ENCODE measurements at regions not wholly inside any gene's neighbourhood (a gene's known extent, or its start where the extent isn't known, plus 50 kb on each side); places are given as distances from the start of the nearest gene placed in this dataset.
A peak's percentile ranks its signal among the peaks of the same experiment; 100 is the strongest.

GRCh38 chr9:97803167-97804058 is 49.6 kb upstream of the FOXE1 start (continued):
- TF ChIP-seq, protein P1, sequence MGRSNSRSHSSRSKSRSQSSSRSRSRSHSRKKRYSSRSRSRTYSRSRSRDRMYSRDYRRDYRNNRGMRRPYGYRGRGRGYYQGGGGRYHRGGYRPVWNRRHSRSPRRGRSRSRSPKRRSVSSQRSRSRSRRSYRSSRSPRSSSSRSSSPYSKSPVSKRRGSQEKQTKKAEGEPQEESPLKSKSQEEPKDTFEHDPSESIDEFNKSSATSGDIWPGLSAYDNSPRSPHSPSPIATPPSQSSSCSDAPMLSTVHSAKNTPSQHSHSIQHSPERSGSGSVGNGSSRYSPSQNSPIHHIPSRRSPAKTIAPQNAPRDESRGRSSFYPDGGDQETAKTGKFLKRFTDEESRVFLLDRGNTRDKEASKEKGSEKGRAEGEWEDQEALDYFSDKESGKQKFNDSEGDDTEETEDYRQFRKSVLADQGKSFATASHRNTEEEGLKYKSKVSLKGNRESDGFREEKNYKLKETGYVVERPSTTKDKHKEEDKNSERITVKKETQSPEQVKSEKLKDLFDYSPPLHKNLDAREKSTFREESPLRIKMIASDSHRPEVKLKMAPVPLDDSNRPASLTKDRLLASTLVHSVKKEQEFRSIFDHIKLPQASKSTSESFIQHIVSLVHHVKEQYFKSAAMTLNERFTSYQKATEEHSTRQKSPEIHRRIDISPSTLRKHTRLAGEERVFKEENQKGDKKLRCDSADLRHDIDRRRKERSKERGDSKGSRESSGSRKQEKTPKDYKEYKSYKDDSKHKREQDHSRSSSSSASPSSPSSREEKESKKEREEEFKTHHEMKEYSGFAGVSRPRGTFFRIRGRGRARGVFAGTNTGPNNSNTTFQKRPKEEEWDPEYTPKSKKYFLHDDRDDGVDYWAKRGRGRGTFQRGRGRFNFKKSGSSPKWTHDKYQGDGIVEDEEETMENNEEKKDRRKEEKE (IDR thresholded peaks at IDR 0.05; ENCODE audit: borderline replicate concordance in 1 of 2, control insufficient read depth in 1 of 2, low read depth in 2 of 2, low read length in 1 of 2), result peak in 1 of 2 experiments; percentile 73; a peak in 1 of 4 replicates
- TF ChIP-seq ZNF512 (tag; IDR thresholded peaks at IDR 0.05) (peak; percentile 99), ZNF311 (CRISPR knock-in tag; IDR thresholded peaks at IDR 0.05) (no peak), GATA2 (CRISPR knock-in tag; IDR thresholded peaks at IDR 0.05) (no peak), ADNP (tag; IDR thresholded peaks at IDR 0.05) (no peak), KLF13 (tag; IDR thresholded peaks at IDR 0.05; ENCODE audit: borderline replicate concordance, low read depth) (no peak), POLR2AphosphoS2 (IDR thresholded peaks at IDR 0.05; ENCODE audit: low read length) (no peak), NFATC3 (IDR thresholded peaks at IDR 0.05) (no peak), EP300 (IDR thresholded peaks at IDR 0.05; ENCODE audit: low read length) (no peak), TRIM24 (IDR thresholded peaks at IDR 0.05) (no peak; a peak in 2 of 4 replicates), ZNF551 (CRISPR knock-in tag; IDR thresholded peaks at IDR 0.05) (no peak), C11orf30 (IDR thresholded peaks at IDR 0.05; ENCODE audit: low read depth) (no peak), SRSF9 (IDR thresholded peaks at IDR 0.05; ENCODE audit: borderline replicate concordance, low read depth, low read length) (no peak), RNF2 (IDR thresholded peaks at IDR 0.05) (0 out of 2 replicates have a peak, but pooled peaks have one; percentile 32), MEF2D (tag; conservative IDR thresholded peaks at IDR 0.05; ENCODE audit: low read depth) (no peak), KHSRP (IDR thresholded peaks at IDR 0.05) (no peak), DDX20 (tag; IDR thresholded peaks at IDR 0.05; ENCODE audit: low read depth) (no peak)
- TF ChIP-seq, protein P2, sequence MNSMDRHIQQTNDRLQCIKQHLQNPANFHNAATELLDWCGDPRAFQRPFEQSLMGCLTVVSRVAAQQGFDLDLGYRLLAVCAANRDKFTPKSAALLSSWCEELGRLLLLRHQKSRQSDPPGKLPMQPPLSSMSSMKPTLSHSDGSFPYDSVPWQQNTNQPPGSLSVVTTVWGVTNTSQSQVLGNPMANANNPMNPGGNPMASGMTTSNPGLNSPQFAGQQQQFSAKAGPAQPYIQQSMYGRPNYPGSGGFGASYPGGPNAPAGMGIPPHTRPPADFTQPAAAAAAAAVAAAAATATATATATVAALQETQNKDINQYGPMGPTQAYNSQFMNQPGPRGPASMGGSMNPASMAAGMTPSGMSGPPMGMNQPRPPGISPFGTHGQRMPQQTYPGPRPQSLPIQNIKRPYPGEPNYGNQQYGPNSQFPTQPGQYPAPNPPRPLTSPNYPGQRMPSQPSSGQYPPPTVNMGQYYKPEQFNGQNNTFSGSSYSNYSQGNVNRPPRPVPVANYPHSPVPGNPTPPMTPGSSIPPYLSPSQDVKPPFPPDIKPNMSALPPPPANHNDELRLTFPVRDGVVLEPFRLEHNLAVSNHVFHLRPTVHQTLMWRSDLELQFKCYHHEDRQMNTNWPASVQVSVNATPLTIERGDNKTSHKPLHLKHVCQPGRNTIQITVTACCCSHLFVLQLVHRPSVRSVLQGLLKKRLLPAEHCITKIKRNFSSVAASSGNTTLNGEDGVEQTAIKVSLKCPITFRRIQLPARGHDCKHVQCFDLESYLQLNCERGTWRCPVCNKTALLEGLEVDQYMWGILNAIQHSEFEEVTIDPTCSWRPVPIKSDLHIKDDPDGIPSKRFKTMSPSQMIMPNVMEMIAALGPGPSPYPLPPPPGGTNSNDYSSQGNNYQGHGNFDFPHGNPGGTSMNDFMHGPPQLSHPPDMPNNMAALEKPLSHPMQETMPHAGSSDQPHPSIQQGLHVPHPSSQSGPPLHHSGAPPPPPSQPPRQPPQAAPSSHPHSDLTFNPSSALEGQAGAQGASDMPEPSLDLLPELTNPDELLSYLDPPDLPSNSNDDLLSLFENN (IDR thresholded peaks at IDR 0.05; ENCODE audit: low read depth in 2 of 2, low read length in 2 of 2), result no peak
- TF ChIP-seq, protein P3, sequence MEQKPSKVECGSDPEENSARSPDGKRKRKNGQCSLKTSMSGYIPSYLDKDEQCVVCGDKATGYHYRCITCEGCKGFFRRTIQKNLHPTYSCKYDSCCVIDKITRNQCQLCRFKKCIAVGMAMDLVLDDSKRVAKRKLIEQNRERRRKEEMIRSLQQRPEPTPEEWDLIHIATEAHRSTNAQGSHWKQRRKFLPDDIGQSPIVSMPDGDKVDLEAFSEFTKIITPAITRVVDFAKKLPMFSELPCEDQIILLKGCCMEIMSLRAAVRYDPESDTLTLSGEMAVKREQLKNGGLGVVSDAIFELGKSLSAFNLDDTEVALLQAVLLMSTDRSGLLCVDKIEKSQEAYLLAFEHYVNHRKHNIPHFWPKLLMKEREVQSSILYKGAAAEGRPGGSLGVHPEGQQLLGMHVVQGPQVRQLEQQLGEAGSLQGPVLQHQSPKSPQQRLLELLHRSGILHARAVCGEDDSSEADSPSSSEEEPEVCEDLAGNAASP (IDR thresholded peaks at IDR 0.05), result no peak
